ENCODE measurements at regions not wholly inside any gene's neighbourhood (a gene's known extent, or its start where the extent isn't known, plus 50 kb on each side); places are given as distances from the start of the nearest gene placed in this dataset.

- H3K4me3 ChIP-seq (replicated peaks in 1 of 4; ENCODE audit: control extremely low read depth in 1 of 4, insufficient read depth in 1 of 4, low read depth in 3 of 4, low read length in 4 of 4), result no peak overlapping the region
- no peak overlapping the region for H3K27ac ChIP-seq (ENCODE audit: insufficient read depth, low read length)
- H3K36me3 ChIP-seq (ENCODE audit: control insufficient read depth, insufficient read depth, low read length), result no peaks in the 10 kb centered on the region
- H3K4me2 ChIP-seq (ENCODE audit: extremely low read depth, insufficient read depth, low read length), result no peak overlapping the region
- peak overlapping the region; percentile 30 for H2AFZ ChIP-seq (ENCODE audit: low read length)
- TF ChIP-seq, protein P1, sequence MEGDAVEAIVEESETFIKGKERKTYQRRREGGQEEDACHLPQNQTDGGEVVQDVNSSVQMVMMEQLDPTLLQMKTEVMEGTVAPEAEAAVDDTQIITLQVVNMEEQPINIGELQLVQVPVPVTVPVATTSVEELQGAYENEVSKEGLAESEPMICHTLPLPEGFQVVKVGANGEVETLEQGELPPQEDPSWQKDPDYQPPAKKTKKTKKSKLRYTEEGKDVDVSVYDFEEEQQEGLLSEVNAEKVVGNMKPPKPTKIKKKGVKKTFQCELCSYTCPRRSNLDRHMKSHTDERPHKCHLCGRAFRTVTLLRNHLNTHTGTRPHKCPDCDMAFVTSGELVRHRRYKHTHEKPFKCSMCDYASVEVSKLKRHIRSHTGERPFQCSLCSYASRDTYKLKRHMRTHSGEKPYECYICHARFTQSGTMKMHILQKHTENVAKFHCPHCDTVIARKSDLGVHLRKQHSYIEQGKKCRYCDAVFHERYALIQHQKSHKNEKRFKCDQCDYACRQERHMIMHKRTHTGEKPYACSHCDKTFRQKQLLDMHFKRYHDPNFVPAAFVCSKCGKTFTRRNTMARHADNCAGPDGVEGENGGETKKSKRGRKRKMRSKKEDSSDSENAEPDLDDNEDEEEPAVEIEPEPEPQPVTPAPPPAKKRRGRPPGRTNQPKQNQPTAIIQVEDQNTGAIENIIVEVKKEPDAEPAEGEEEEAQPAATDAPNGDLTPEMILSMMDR (conservative IDR thresholded peaks at IDR 0.05 in 1 of 2, IDR thresholded peaks at IDR 0.05 in 1 of 2; ENCODE audit: low read depth in 1 of 2, low read length in 2 of 2), result no peak
- TF ChIP-seq EZH2 (IDR thresholded peaks at IDR 0.05; ENCODE audit: low read length, missing control alignments), result no peak
- DNase-seq (ENCODE audit: low read depth in 2 of 2), result no peak
- H3K9ac ChIP-seq (ENCODE audit: insufficient read depth, low read length), result no peak overlapping the region
- no peaks in the 10 kb centered on the region for H3K79me2 ChIP-seq (ENCODE audit: control insufficient read depth, insufficient read depth, low read length)
- no peaks in the 10 kb centered on the region for H3K27me3 ChIP-seq (ENCODE audit: control insufficient read depth, insufficient read depth, low read length)
- H4K20me1 ChIP-seq (ENCODE audit: control insufficient read depth, extremely low read depth, insufficient read depth, low read length), result no peaks in the 10 kb centered on the region
- H3K4me1 ChIP-seq (ENCODE audit: control insufficient read depth, extremely low read depth, insufficient read depth, low read length), result no peaks in the 10 kb centered on the region
- H3K9me3 ChIP-seq (ENCODE audit: control insufficient read depth, insufficient read depth, low read depth, low read length), result no peaks in the 10 kb centered on the region
Measured at GRCh38 chr3:150260398-150260710, 147.7 kb upstream of the TSC22D2 start.

DNA sequence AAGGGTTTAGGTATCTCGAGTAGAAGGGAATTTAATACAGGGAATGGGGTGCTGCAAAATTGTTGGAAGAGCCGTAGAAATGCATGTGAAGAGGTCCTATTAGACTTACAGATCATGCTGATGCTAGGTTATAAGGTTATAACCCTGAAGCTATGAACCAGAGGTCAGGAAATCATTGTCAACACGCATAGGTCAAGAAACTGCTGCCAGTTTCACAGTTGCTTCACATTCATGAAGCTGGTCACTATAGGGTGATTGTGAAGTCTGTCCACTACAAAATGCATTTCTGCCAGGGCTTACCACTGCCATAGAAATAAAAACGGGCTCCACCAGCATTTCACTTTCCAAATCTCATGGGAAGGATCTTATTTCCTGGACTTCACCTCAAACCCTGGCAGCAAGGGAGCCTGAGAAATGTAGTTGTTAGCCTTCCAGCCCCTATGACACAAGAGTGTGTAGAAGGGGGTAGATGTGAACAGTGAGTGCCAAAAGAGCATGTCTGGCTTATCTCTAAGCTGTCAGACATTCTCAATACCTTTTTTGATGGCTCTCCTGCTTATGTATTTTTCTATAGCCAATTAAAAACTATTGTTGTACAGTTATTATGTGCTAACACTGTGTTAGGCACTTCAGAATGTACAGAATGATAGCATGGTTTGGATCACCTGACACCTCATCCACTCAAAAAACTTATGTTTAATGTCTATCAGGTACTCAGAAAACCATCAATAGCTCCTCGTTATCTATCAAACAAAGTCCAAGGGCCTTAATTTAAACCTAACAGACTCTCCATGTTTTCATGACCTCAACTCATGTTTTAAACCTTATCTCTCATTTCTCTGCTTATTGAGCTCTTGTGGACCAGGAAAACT is 148.3 kb upstream of the TSC22D2 start:
- no peaks in the 10 kb centered on the region for H3K4me1 ChIP-seq (ENCODE audit: control insufficient read depth, extremely low read depth, insufficient read depth, low read length)
- H3K79me2 ChIP-seq (ENCODE audit: control insufficient read depth, insufficient read depth, low read length), result no peaks in the 10 kb centered on the region
- TF ChIP-seq, protein P1 (conservative IDR thresholded peaks at IDR 0.05 in 1 of 2, IDR thresholded peaks at IDR 0.05 in 1 of 2; ENCODE audit: low read depth in 1 of 2, low read length in 2 of 2), result no peak
- no peak for TF ChIP-seq EZH2 (IDR thresholded peaks at IDR 0.05; ENCODE audit: low read length, missing control alignments)
- no peaks in the 10 kb centered on the region for H3K27me3 ChIP-seq (ENCODE audit: control insufficient read depth, insufficient read depth, low read length)
- H3K4me2 ChIP-seq (ENCODE audit: extremely low read depth, insufficient read depth, low read length), result no peak overlapping the region
- no peak overlapping the region for H3K9ac ChIP-seq (ENCODE audit: insufficient read depth, low read length)
- no peaks in the 10 kb centered on the region for H3K9me3 ChIP-seq (ENCODE audit: control insufficient read depth, insufficient read depth, low read depth, low read length)
- DNase-seq (ENCODE audit: low read depth in 2 of 2), result no peak
- no peaks in the 10 kb centered on the region for H3K36me3 ChIP-seq (ENCODE audit: control insufficient read depth, insufficient read depth, low read length)
- H2AFZ ChIP-seq (ENCODE audit: low read length), result peak overlapping the region; percentile 30
- H3K4me3 ChIP-seq (replicated peaks in 1 of 4; ENCODE audit: control extremely low read depth in 1 of 4, insufficient read depth in 1 of 4, low read depth in 3 of 4, low read length in 4 of 4), result no peak overlapping the region
- H4K20me1 ChIP-seq (ENCODE audit: control insufficient read depth, extremely low read depth, insufficient read depth, low read length), result no peaks in the 10 kb centered on the region
- no peak overlapping the region for H3K27ac ChIP-seq (ENCODE audit: insufficient read depth, low read length)

DNA sequence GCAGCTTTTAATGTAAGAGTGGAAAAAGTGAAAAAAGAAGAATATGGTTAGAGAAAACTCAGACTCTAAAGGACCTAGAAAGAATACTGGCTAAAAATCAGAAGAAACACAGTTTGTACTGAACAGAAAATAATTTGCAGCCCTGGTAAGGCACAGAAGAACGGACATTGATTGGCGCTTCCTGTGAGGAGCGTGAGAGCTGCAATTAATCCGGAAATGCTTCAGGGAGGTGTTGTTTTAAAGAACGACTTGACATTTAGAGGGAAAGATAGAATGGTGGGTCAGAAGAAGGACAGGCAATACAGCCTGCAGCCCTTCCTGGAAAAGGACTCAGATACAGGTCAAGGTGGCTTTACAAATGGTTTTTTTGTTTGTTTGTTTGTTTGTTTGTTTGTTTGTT is 151.3 kb upstream of the TSC22D2 start:
- H3K9ac ChIP-seq (ENCODE audit: insufficient read depth, low read length), result no peak overlapping the region
- no peak overlapping the region for H3K27ac ChIP-seq (ENCODE audit: insufficient read depth, low read length)
- H2AFZ ChIP-seq (ENCODE audit: low read length), result no peak overlapping the region
- no peaks in the 10 kb centered on the region for H3K27me3 ChIP-seq (ENCODE audit: control insufficient read depth, insufficient read depth, low read length)
- H3K4me3 ChIP-seq (replicated peaks in 1 of 4; ENCODE audit: control extremely low read depth in 1 of 4, insufficient read depth in 1 of 4, low read depth in 3 of 4, low read length in 4 of 4), result no peak overlapping the region
- no peaks in the 10 kb centered on the region for H3K36me3 ChIP-seq (ENCODE audit: control insufficient read depth, insufficient read depth, low read length)
- H3K9me3 ChIP-seq (ENCODE audit: control insufficient read depth, insufficient read depth, low read depth, low read length), result no peaks in the 10 kb centered on the region
- H3K4me2 ChIP-seq (ENCODE audit: extremely low read depth, insufficient read depth, low read length), result no peak overlapping the region
- H4K20me1 ChIP-seq (ENCODE audit: control insufficient read depth, extremely low read depth, insufficient read depth, low read length), result no peaks in the 10 kb centered on the region
- TF ChIP-seq, protein P1 (conservative IDR thresholded peaks at IDR 0.05 in 1 of 2, IDR thresholded peaks at IDR 0.05 in 1 of 2; ENCODE audit: low read depth in 1 of 2, low read length in 2 of 2), result no peak
- TF ChIP-seq EZH2 (IDR thresholded peaks at IDR 0.05; ENCODE audit: low read length, missing control alignments), result no peak
- peaks cover 4% of the 10 kb centered on the region for H3K4me1 ChIP-seq (ENCODE audit: control insufficient read depth, extremely low read depth, insufficient read depth, low read length)
- DNase-seq (ENCODE audit: low read depth in 2 of 2), result no peak
- no peaks in the 10 kb centered on the region for H3K79me2 ChIP-seq (ENCODE audit: control insufficient read depth, insufficient read depth, low read length)

Data from fibroblast of lung (primary cell).